COLO829 (cell line): ENCODE measurements at regions not wholly inside any gene's neighbourhood (a gene's known extent, or its start where the extent isn't known, plus 50 kb on each side); places are given as distances from the start of the nearest gene placed in this dataset.
"Not testable (repeated sequence)": the region's sequence is repeated elsewhere in the genome, so short reads cannot be mapped to it uniquely, and the experiment has no call there.

Source experiments
- DNase-seq: peaks from one replicate; pipeline ENCODE4 v3.0.0; 2012; ENCODE audit warnings: low spot score

GRCh38 chr2:54065411-54065810 lies 50.0 kb upstream of the ACYP2 start:
- no peak for DNase-seq

DNA sequence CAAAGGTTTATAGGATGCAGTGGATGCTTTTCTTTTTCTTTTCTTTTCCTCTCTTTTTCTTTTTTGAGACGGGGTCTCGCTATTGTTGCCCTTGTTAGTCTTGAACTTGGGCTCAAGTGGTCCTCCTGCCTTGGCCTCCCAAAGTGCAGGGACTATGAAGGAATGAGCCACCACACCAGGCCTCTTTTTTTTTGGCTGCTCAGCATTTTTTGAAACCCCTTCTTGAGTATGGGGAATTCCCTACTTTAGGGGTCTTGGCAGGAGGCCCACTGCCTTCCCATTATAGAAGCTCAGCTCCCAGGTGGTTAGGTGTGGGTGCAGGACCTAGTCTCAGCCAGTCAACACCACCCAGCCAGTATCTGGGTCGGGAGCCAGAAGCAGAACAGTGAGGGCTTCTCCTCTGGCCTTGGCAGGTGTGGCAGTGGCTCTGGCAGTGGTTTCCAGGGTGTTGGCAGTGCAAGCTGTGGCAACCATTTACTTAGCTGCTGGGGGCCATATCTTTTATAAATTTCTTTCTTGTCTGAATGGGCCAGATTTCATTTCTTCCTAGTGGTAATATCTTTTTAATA lies 51.4 kb upstream of the ACYP2 start:
- DNase-seq, result no peak

- no peak for DNase-seq
These were observed 53.0 kb upstream of the ACYP2 start for GRCh38 chr2:54062401-54062800.

DNA sequence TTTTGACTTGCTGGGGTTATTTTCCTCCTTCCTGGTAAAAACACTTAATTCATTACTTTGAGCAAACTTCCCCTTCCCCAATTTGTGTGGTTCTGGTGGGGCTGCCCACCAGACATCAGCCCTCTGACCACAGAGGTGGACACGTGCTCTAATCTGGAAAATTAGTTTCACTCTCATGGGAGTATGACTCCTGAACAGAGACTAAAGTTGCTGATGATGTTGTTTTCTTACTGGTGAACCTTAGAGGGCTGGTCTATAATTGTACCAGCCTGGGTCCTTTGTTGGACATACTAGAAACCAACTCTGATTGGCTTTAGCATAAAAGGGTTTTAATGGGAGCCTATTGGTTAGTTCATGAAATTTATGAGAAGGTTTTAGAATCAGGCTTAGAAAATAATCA lies 54.1 kb upstream of the ACYP2 start:
- DNase-seq, result no peak

GRCh38 chr2:54059986-54060385 lies 55.4 kb upstream of the ACYP2 start:
- DNase-seq, result no peak

GRCh38 chr2:54059504-54059903 lies 55.9 kb upstream of the ACYP2 start:
- DNase-seq, result no peak

- no peak for DNase-seq
These were observed 57.0 kb upstream of the ACYP2 start for GRCh38 chr2:54058449-54058848.

DNA sequence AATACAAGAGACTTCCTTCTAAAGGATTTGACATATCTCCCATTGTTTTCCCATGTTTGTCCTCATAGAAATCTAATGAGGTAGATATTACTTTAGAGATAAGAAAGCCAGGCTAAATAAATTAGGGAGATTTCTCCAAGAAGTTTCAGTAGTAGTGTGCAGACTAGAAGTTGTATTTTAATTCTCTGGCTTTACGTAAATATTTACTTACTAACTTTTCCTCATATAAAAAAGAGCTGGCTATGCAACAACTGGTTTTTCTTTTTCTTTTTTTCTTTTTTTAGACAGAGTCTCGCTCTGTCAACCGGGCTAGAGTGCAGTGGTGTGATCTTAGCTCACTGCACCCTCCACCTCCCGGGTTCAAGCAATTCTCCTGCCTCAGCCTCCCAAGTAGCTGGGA lies 60.6 kb upstream of the ACYP2 start:
- DNase-seq, result no peak

- DNase-seq, result no peak
These were observed 61.1 kb upstream of the ACYP2 start for GRCh38 chr2:54054271-54054670.

GRCh38 chr2:54053830-54054229 lies 61.6 kb upstream of the ACYP2 start:
- no peak for DNase-seq

DNA sequence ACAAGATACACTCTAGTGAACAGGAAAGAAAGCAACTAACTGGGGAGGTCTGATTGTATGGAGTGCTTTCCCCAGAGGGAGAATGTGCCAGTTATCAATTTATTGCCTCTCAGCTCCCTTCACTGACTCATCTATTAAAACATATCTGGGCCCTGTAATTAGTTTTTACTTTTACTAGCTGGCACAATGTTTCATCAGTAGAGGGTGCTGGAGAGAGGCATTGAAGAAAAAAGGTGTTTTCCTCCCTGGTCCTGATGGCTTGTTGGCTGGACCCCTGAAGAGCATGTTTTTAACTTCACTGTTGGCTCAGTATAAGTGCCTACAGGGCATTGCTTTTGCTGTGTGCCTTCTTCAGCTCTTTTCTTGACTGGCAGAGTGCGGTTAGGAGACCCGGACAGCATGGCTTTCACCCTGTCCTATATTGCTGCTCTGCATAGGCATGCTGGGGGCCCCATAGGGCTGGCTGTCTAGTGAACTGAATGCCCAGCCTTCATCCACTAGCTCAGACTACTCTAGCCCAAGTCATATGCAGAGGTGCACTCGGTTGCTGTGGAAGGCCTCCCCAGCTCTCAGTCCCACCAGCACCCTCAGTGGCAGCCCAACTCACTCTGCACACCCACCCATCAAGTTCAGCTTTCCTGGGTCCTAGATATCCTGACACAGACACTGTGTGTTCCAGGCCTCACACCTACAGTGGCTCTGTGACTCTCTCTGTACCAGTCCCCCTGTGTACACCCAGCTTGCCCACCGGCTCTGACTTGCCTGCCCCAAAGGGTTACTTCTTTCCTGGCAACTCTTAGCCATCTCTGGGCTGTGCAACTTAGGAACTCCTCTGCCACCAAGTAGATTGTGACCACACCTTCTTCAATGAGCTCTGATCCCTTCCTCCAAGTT lies 62.3 kb upstream of the ACYP2 start:
- DNase-seq, result no peak

DNA sequence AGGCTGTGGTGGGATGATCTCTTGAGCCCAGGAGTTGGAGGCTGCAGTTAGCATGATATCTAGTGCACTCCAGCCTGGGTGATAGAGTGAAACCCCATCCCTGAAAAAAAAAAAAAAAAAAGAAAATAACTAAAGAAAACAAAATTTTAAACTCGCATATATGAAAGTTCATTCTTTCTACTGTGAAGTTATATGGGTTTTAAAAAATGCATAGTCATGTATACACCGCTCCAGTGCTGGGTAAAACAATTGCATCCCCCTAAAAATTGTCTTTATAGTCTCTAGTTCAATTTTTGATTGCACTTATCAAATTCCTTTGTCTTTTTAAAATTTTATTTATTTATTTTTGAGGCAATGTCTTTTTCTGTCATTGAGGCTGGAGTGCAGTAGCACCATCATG lies 65.0 kb upstream of the ACYP2 start:
- no peak for DNase-seq

DNA sequence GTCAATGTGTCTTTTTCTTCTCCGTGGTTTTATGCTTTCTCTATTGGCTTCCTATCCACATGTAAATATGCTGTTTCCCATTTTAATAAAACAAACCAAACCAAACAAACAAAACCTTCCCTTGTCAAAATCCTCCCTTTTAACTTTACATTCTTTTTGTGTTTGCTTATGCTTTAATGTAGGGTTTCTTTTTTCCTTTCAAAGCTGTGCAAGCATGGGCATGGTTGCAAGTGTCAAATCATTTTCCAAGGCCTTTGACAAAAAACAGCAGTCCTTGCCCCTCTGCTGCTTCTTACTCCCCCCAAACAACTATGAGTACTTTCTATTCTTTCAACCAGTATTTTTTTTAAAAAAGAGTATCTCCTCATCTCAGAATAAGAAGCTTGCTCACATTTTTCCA lies 66.0 kb upstream of the ACYP2 start:
- no peak for DNase-seq

DNA sequence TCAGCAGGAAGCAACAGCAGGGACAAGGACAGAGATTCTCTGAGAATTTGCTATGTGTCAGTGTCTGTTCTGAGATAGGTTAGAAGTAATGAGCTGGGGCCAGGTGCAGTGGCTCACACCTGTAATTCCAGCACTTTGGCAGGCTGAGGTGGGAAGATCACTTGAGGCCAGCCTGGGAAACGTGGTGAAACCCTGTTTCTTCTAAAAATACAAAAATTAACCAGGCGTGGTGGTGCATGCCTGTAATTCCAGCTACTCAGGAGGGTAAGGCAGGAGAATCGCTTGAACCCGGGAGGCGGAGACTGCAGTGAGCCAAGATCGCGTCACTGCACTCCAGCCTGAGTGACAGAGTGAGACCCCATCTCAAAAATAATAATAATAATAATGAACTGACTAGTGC lies 66.5 kb upstream of the ACYP2 start:
- DNase-seq, result not testable (repeated sequence)

DNA sequence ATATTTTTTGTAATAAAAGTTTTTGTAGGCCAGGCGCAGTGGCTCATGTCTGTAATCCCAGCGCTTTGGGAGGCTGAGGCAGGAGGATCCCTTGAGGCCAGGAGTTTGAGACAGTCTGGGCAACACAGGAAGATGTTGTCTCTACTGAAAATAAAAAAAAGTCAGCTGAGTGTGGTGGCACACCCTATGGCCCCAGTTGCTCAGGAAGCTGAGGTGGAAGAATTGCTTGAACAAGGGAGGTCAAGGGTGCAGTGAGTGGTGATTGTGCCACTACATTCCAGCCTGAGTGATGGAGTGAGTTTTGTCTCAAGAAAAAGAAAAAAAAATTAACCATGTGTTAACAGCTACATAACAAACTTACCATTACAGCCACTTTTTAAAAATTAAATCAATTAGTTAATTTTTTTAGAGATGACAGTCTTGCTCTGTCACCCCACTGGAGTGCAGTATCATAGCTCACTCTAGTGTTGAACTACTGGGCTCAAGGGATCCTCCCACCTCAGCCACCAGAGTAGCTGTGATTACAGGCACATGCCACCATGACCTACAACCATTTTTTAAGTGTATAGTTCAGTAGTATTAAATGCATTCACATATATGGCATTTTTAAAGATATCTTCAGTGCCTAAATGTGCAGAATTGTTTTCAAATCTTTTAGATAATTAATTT lies 67.2 kb upstream of the ACYP2 start:
- DNase-seq, result no peak

DNA sequence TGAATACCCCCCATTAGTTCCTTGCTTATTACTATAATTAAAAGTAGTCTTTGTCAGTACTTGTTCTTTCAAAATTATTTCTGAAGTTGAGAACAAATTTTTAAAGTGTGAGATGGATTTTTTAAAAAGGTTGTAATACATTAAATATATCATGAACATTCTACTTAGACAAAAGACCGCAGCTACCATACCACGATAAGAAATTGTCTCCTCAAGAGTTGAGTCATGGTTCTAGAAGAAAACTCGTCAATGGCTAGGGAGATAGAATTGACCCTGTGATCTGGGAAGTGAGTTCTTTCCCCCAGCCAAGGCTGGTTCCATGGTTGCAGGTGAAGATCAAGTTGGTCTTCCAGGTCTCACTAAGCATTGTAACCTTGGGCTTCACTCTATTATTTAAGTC lies 67.8 kb upstream of the ACYP2 start:
- DNase-seq, result no peak

DNA sequence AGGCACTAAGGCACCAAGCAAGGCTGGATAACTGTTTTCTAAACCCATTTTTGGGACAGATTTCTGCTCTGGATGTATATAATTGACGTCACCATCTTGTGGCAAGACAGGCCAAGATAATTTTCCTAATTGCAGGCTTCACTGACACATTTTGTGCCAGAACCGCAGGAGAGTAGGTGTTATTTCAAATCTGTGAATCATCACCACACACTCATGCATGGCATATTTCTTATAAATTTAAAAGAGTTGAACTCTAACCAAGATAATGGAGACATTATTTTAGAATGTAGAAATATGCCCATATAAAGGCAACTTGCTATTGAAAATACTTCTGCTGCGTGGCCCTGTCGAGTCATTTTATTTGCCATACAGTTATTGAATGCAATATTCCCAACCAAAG lies 68.3 kb upstream of the ACYP2 start:
- DNase-seq, result no peak

DNA sequence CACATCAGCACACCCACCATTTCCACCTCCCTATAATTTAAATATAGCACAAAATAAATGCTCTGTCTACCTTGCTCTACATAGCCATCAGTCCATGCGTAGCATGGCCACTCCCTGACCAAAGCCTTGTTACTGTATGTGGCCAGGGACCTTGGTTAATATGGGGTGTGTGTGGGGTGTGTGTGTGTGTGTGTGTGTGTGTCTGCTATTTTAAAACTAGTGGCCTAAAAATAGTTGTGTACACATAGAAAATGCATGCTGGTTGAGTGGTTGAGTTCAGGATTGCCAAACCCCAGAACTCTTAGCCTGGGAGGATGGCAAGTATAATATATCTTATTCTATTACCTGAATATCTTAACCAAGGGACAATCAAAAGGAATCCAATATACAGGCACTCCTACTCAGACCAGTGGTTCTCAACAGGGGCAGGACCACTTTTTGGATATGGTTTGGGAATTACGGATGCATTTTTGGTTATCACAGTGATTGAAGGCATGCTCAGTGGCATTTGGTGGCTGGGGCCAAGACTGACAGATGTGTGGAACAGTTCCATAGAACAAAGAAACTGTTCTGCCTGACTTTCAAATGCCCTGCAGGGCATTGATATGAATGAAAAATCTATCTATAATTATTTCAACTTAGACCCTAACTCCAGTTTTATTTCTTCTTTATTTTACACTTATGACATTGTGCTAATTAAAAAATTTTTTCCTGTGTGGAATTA lies 72.3 kb upstream of the PSME4 start:
- peak; percentile 40 for DNase-seq

- DNase-seq, result no peak
These were observed 71.5 kb upstream of the PSME4 start for GRCh38 chr2:54042341-54042740.

GRCh38 chr2:54041135-54041534 lies 70.3 kb upstream of the PSME4 start:
- no peak for DNase-seq

- DNase-seq, result no peak
These were observed 69.9 kb upstream of the PSME4 start for GRCh38 chr2:54040685-54041084.

DNA sequence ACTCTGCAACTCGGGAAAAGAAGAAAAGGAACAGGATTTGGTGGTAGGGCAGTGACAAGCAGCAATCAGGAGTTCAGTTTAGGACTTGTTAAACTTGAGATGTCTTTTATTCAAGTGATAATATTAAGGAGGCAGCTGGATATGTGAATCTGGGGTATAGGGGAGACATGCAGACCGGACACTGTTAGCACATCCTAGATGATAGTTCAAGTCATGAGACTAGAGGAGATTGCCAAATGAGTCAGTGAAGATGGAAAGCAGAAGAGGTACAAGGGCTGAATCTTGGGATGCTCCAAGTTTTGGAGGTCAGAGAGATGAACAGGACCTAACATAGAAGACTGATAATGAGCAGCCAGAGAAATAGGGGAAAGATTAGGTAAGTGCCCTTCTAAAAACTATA lies 69.5 kb upstream of the PSME4 start:
- DNase-seq, result no peak

- no peak for DNase-seq
These were observed 68.0 kb upstream of the PSME4 start for GRCh38 chr2:54038835-54039234.
